ENCODE measurements at regions not wholly inside any gene's neighbourhood (a gene's known extent, or its start where the extent isn't known, plus 50 kb on each side); places are given as distances from the start of the nearest gene placed in this dataset.

DNA sequence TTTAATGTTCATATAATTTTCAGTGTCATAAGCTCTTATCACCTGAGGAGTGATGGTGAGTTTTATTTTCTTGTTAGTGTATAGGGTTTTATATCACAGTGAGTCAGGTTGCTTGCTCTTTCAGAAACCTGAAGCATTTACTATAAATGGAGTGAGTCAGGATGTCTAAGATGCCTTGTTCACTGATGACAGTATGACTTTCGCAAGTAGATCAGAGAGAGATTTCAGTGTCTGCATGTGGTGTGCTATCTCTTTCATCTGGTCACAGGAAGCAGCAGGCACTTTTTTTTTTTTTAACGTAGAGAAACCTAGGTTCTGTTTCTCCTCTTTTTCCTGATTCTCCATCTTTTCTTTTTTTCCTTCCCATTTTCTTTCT lies 237.1 kb downstream of the DMRTA1 start:
- dilution Hi-C loops (cut with MboI; ENCODE audit: extremely low pct_ligation_motif_present, low sequenced_read_pairs) = no loop called here
- H4K20me1 ChIP-seq (ENCODE audit: control insufficient read depth, extremely low read depth, insufficient read depth, low read length) = no peaks in the 10 kb centered on the region
- no peaks in the 10 kb centered on the region for H3K36me3 ChIP-seq (ENCODE audit: control insufficient read depth in 2 of 2, extremely low read depth in 1 of 2, insufficient read depth in 2 of 2, low read length in 2 of 2)
- no peak overlapping the region for H3K4me3 ChIP-seq (ENCODE audit: control insufficient read depth in 2 of 3, extremely low read depth in 1 of 3, insufficient read depth in 2 of 3, low read depth in 1 of 3, low read length in 3 of 3)
- no peak overlapping the region for H3K4me2 ChIP-seq (ENCODE audit: control insufficient read depth, extremely low read depth, insufficient read depth, low read depth, low read length)
- no peak overlapping the region for H3K9ac ChIP-seq (ENCODE audit: control insufficient read depth, extremely low read depth, insufficient read depth, low read length)
- no peaks in the 10 kb centered on the region for H3K4me1 ChIP-seq (ENCODE audit: control insufficient read depth, extremely low read depth, insufficient read depth, low read length)
- DNase-seq (ENCODE audit: low read depth, low spot score) = no peak
- no peaks in the 10 kb centered on the region for H3K9me3 ChIP-seq (ENCODE audit: control insufficient read depth, low read depth, low read length)
- H3K27me3 ChIP-seq (ENCODE audit: control insufficient read depth, extremely low read depth, insufficient read depth, low read length) = no peaks in the 10 kb centered on the region
- no peak for FAIRE-seq
- H3K79me2 ChIP-seq (ENCODE audit: control insufficient read depth, insufficient read depth, low read length) = no peaks in the 10 kb centered on the region
- H3K9me1 ChIP-seq (ENCODE audit: control insufficient read depth, extremely low read depth, insufficient read depth, low read length) = no peaks in the 10 kb centered on the region
- H2AFZ ChIP-seq (ENCODE audit: control insufficient read depth, low read length) = no peak overlapping the region
- no peak overlapping the region for H3K27ac ChIP-seq (ENCODE audit: control insufficient read depth, insufficient read depth, low read length)
- TF ChIP-seq CTCF (optimal IDR thresholded peaks at IDR 0.05 in 1 of 3, IDR thresholded peaks at IDR 0.05 in 1 of 3, conservative IDR thresholded peaks at IDR 0.05 in 1 of 3; ENCODE audit: extremely low read depth in 1 of 3, insufficient read depth in 2 of 3, low read length in 3 of 3) = no peak
- TF ChIP-seq EZH2 (IDR thresholded peaks at IDR 0.05; ENCODE audit: low read length) = no peak

GRCh38 chr9:22693156-22693555 lies 246.5 kb downstream of the DMRTA1 start:
- dilution Hi-C loops (cut with MboI; ENCODE audit: extremely low pct_ligation_motif_present, low sequenced_read_pairs) = no loop called here
- H2AFZ ChIP-seq (ENCODE audit: control insufficient read depth, low read length) = no peak overlapping the region
- no peaks in the 10 kb centered on the region for H3K9me3 ChIP-seq (ENCODE audit: control insufficient read depth, low read depth, low read length)
- H4K20me1 ChIP-seq (ENCODE audit: control insufficient read depth, extremely low read depth, insufficient read depth, low read length) = no peaks in the 10 kb centered on the region
- no peaks in the 10 kb centered on the region for H3K36me3 ChIP-seq (ENCODE audit: control insufficient read depth in 2 of 2, extremely low read depth in 1 of 2, insufficient read depth in 2 of 2, low read length in 2 of 2)
- H3K9ac ChIP-seq (ENCODE audit: control insufficient read depth, extremely low read depth, insufficient read depth, low read length) = no peak overlapping the region
- no peaks in the 10 kb centered on the region for H3K27me3 ChIP-seq (ENCODE audit: control insufficient read depth, extremely low read depth, insufficient read depth, low read length)
- no peak overlapping the region for H3K4me3 ChIP-seq (ENCODE audit: control insufficient read depth in 2 of 3, extremely low read depth in 1 of 3, insufficient read depth in 2 of 3, low read depth in 1 of 3, low read length in 3 of 3)
- no peaks in the 10 kb centered on the region for H3K4me1 ChIP-seq (ENCODE audit: control insufficient read depth, extremely low read depth, insufficient read depth, low read length)
- no peak for DNase-seq (ENCODE audit: low read depth, low spot score)
- no peaks in the 10 kb centered on the region for H3K9me1 ChIP-seq (ENCODE audit: control insufficient read depth, extremely low read depth, insufficient read depth, low read length)
- no peak overlapping the region for H3K4me2 ChIP-seq (ENCODE audit: control insufficient read depth, extremely low read depth, insufficient read depth, low read depth, low read length)
- TF ChIP-seq EZH2 (IDR thresholded peaks at IDR 0.05; ENCODE audit: low read length) (no peak), CTCF (optimal IDR thresholded peaks at IDR 0.05 in 1 of 3, IDR thresholded peaks at IDR 0.05 in 1 of 3, conservative IDR thresholded peaks at IDR 0.05 in 1 of 3; ENCODE audit: extremely low read depth in 1 of 3, insufficient read depth in 2 of 3, low read length in 3 of 3) (no peak)
- H3K27ac ChIP-seq (ENCODE audit: control insufficient read depth, insufficient read depth, low read length) = no peak overlapping the region
- no peak for FAIRE-seq
- H3K79me2 ChIP-seq (ENCODE audit: control insufficient read depth, insufficient read depth, low read length) = no peaks in the 10 kb centered on the region
